Adrenal gland (tissue), 5 donors: ENCODE measurements at regions not wholly inside any gene's neighbourhood (a gene's known extent, or its start where the extent isn't known, plus 50 kb on each side); places are given as distances from the start of the nearest gene placed in this dataset.

ENCODE experiments used
- POLR2A ChIP-seq, 2 donors: fragments of 450-650 bp; IDR thresholded peaks; one replicate each; pipeline ENCODE4 v1.6.1; 2017; ENCODE audit warnings: antibody characterized with exemption in 2 of 2, mild to moderate bottlenecking in 2 of 2, moderate library complexity in 1 of 2
- TF ChIP-seq, protein P1 (sequence below), 6 experiments: fragments of 450-650 bp in 4 of 6; fragments of 200-600 bp in 2 of 6; sonication (generic) in 1 of 6; IDR thresholded peaks; 1 replicate in 5 of 6; 2 replicates in 1 of 6; pipeline versions ENCODE4 v1.5.1 to v1.8.0; 2016 to 2021; ENCODE audit warnings: antibody characterized with exemption in 6 of 6, mild to moderate bottlenecking in 2 of 6, moderate library complexity in 1 of 6
- donor health status: DM: no; HTN: no; CAD: no.

- TF ChIP-seq, protein P1, sequence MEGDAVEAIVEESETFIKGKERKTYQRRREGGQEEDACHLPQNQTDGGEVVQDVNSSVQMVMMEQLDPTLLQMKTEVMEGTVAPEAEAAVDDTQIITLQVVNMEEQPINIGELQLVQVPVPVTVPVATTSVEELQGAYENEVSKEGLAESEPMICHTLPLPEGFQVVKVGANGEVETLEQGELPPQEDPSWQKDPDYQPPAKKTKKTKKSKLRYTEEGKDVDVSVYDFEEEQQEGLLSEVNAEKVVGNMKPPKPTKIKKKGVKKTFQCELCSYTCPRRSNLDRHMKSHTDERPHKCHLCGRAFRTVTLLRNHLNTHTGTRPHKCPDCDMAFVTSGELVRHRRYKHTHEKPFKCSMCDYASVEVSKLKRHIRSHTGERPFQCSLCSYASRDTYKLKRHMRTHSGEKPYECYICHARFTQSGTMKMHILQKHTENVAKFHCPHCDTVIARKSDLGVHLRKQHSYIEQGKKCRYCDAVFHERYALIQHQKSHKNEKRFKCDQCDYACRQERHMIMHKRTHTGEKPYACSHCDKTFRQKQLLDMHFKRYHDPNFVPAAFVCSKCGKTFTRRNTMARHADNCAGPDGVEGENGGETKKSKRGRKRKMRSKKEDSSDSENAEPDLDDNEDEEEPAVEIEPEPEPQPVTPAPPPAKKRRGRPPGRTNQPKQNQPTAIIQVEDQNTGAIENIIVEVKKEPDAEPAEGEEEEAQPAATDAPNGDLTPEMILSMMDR (IDR thresholded peaks at IDR 0.05), result no peak
- no peak for TF ChIP-seq POLR2A (IDR thresholded peaks at IDR 0.05)
Observed at GRCh38 chr6:76861403-76861802, 601.9 kb downstream of the HTR1B start.
